Panc1 (cell line): ENCODE measurements at regions not wholly inside any gene's neighbourhood (a gene's known extent, or its start where the extent isn't known, plus 50 kb on each side); places are given as distances from the start of the nearest gene placed in this dataset.

Source experiments
- ATAC-seq: fragments of 200-7000 bp; cut with Tn5 transposase; 2 replicates; pipeline ENCODE4 v1.9.1; 2020; ENCODE audit warnings: mild to moderate bottlenecking, moderate library complexity
- BruUV-seq: library from RNA; stranded (reverse); fragments of 400-500 nt; replicated peaks from 2 replicates; lab custom pipeline; 2021; lab: Mats Ljungman, UMichigan
- CTCF ChIA-PET: fragments of 300-600 bp; sonication (Branson Sonifier 250); formaldehyde crosslinking; loops from one replicate; lab custom pipeline; 2022; ENCODE audit warnings: antibody characterized with exemption; lab: Charles Lee
- POLR2A ChIA-PET: fragments of 300-600 bp; sonication (Branson Sonifier 250); formaldehyde crosslinking; loops from one replicate; lab custom pipeline; 2022; ENCODE audit warnings: antibody characterized with exemption; lab: Charles Lee
- DNase-seq: peaks from one replicate; pipeline ENCODE4 v3.0.0-alpha.2; 2010; ENCODE audit warnings: low read depth, low spot score
- H3K27ac ChIP-seq: 2 replicates; pipeline ENCODE4 v1.5.1; 2011; ENCODE audit warnings: mild to moderate bottlenecking, low read length, inconsistent platforms
- H3K27me3 ChIP-seq: fragments of 200-500 bp; sonication (Bioruptor generic); 2 replicates; pipeline ENCODE4 v1.6.0; 2014; ENCODE audit warnings: low read length, inconsistent platforms; ENCODE audit not compliant: control insufficient read depth, insufficient read depth
- H3K36me3 ChIP-seq: fragments of 200-500 bp; sonication (Bioruptor generic); 2 replicates; pipeline ENCODE4 v1.5.1; 2014; ENCODE audit warnings: inconsistent platforms, mild to moderate bottlenecking, low read length, moderate library complexity; ENCODE audit not compliant: control insufficient read depth, insufficient read depth
- H3K4me1 ChIP-seq: 2 replicates; pipeline ENCODE4 v1.5.1; 2011; ENCODE audit warnings: inconsistent platforms, mild to moderate bottlenecking, low read length, moderate library complexity; ENCODE audit not compliant: control insufficient read depth, insufficient read depth
- H3K4me3 ChIP-seq, 2 experiments: 2 replicates each; pipeline ENCODE4 v1.5.1; 2011 to 2012; ENCODE audit warnings: low read depth in 2 of 2, low read length in 2 of 2, mild to moderate bottlenecking in 2 of 2, inconsistent platforms in 1 of 2, moderate library complexity in 1 of 2
- H3K9me3 ChIP-seq: fragments of 200-500 bp; sonication (Bioruptor generic); 2 replicates; pipeline ENCODE4 v1.5.1; 2014; ENCODE audit warnings: low read depth, mild to moderate bottlenecking, inconsistent platforms, low read length, moderate library complexity; ENCODE audit not compliant: control insufficient read depth, insufficient read depth
- POLR2AphosphoS5 ChIP-seq: IDR thresholded peaks from 2 replicates; pipeline ENCODE4 v1.6.1; 2012; ENCODE audit warnings: mild to moderate bottlenecking, low read depth, low read length, moderate library complexity
- SIN3A ChIP-seq: IDR thresholded peaks from 2 replicates; pipeline ENCODE4 v1.6.1; 2012; ENCODE audit warnings: low read depth, mild to moderate bottlenecking, low read length, moderate library complexity, borderline replicate concordance; ENCODE audit not compliant: insufficient read depth
- TCF7L2 ChIP-seq: IDR thresholded peaks from 2 replicates; pipeline ENCODE4 v1.6.1; 2011; ENCODE audit warnings: mild to moderate bottlenecking, low read depth, low read length, inconsistent platforms
- in situ Hi-C: cut with HindIII; loops from 2 replicates; pipeline ENCODE4 v1.10.0; 2016; ENCODE audit warnings: low sequenced_read_pairs, low pct_unique_long_range_greater_than_20kb
- intact Hi-C: fragments of 100-400 bp; cut with micrococcal nuclease; formaldehyde crosslinking; loops from one replicate; pipeline ENCODE4 v1.10.0; 2022; ENCODE audit not compliant: unreplicated experiment
- TF ChIP-seq, protein P1 (sequence below): fragments of 450-650 bp; IDR thresholded peaks from 2 replicates; pipeline ENCODE4 v1.5.1; 2017; ENCODE audit warnings: mild to moderate bottlenecking
- TF ChIP-seq, protein P2 (sequence below), 2 experiments: IDR thresholded peaks; 2 replicates each; pipeline ENCODE4 v1.6.1; 2011 to 2012; ENCODE audit warnings: low read depth in 2 of 2, control low read depth in 1 of 2, low read length in 1 of 2, mild to moderate bottlenecking in 1 of 2, moderate library complexity in 1 of 2; ENCODE audit not compliant: insufficient read depth in 1 of 2

DNA sequence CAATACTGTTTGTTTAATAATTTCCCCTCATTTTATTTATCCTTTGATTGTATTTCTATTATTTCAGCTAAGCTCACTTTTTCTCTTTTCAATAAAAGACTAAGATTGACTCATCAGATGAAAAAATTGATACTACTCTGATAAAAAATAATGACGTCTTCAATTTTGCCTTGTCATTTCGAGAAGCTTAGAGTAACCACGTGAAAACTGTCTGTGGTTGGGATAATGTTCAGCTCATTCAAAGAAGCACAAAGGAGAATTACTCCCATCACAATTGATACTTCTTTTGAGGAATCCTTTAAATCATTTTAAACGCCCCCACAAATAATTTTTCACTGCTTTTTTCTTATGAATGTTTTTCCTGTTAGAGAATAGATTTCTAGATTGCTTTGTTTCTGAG, 318.7 kb upstream of the SLITRK1 start:
- H3K27ac ChIP-seq, result no peak overlapping the region
- TF ChIP-seq, protein P1, sequence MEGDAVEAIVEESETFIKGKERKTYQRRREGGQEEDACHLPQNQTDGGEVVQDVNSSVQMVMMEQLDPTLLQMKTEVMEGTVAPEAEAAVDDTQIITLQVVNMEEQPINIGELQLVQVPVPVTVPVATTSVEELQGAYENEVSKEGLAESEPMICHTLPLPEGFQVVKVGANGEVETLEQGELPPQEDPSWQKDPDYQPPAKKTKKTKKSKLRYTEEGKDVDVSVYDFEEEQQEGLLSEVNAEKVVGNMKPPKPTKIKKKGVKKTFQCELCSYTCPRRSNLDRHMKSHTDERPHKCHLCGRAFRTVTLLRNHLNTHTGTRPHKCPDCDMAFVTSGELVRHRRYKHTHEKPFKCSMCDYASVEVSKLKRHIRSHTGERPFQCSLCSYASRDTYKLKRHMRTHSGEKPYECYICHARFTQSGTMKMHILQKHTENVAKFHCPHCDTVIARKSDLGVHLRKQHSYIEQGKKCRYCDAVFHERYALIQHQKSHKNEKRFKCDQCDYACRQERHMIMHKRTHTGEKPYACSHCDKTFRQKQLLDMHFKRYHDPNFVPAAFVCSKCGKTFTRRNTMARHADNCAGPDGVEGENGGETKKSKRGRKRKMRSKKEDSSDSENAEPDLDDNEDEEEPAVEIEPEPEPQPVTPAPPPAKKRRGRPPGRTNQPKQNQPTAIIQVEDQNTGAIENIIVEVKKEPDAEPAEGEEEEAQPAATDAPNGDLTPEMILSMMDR, result no peak
- BruUV-seq, result no TSS peak
- H3K4me1 ChIP-seq, result no peaks in the 10 kb centered on the region
- in situ Hi-C loops, result no loop called here
- no peaks in the 10 kb centered on the region for H3K27me3 ChIP-seq
- intact Hi-C loops, result no loop called here
- POLR2A ChIA-PET, result no interaction called here
- no peaks in the 10 kb centered on the region; the same call in 1 of the 2 replicates for H3K36me3 ChIP-seq
- CTCF ChIA-PET, result no interaction called here
- 0 out of 2 replicates have a peak, but pooled peaks cover 2% of the 10 kb centered on the region for H3K9me3 ChIP-seq
- DNase-seq, result no peak
- no peak overlapping the region for H3K4me3 ChIP-seq
- no peak for ATAC-seq

DNA sequence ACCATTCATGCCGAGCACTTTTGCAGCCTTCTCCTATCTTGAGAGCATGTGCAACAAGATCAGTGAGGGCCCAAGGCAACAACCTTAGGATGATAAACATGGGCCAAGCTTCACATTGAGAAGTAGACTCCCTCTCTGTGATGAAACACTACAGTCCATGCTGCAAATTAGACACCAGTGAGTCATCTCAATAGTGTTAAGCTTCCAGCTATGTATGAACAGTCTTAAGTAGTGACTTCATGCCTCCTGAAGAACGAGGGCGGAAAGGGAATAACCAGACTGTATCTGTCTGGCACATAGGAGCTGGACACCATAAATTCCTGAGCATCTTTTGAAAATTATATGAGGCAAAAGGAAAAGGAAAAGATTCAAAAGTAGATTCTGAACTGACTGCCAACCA, 309.9 kb upstream of the SLITRK1 start:
- Histone ChIP-seq H3K27ac (no peak overlapping the region), H3K4me1 (no peaks in the 10 kb centered on the region), H3K9me3 (0 out of 2 replicates have a peak, but pooled peaks cover under 1% of the 10 kb centered on the region), H3K4me3 (no peak overlapping the region), H3K27me3 (no peaks in the 10 kb centered on the region), H3K36me3 (no peaks in the 10 kb centered on the region)
- ATAC-seq (no peak), DNase-seq (no peak)
- ChIA-PET CTCF (no interaction called here), POLR2A (no interaction called here)
- intact Hi-C loops (no loop called here), in situ Hi-C loops (no loop called here)
- BruUV-seq, result no TSS peak
- TF ChIP-seq, protein P2, sequence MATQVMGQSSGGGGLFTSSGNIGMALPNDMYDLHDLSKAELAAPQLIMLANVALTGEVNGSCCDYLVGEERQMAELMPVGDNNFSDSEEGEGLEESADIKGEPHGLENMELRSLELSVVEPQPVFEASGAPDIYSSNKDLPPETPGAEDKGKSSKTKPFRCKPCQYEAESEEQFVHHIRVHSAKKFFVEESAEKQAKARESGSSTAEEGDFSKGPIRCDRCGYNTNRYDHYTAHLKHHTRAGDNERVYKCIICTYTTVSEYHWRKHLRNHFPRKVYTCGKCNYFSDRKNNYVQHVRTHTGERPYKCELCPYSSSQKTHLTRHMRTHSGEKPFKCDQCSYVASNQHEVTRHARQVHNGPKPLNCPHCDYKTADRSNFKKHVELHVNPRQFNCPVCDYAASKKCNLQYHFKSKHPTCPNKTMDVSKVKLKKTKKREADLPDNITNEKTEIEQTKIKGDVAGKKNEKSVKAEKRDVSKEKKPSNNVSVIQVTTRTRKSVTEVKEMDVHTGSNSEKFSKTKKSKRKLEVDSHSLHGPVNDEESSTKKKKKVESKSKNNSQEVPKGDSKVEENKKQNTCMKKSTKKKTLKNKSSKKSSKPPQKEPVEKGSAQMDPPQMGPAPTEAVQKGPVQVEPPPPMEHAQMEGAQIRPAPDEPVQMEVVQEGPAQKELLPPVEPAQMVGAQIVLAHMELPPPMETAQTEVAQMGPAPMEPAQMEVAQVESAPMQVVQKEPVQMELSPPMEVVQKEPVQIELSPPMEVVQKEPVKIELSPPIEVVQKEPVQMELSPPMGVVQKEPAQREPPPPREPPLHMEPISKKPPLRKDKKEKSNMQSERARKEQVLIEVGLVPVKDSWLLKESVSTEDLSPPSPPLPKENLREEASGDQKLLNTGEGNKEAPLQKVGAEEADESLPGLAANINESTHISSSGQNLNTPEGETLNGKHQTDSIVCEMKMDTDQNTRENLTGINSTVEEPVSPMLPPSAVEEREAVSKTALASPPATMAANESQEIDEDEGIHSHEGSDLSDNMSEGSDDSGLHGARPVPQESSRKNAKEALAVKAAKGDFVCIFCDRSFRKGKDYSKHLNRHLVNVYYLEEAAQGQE (IDR thresholded peaks at IDR 0.05; ENCODE audit: insufficient read depth in 1 of 2, low read depth in 2 of 2, low read length in 1 of 2), result no peak
- TF ChIP-seq TCF7L2 (no peak), POLR2AphosphoS5 (no peak), SIN3A (no peak)
- TF ChIP-seq, protein P1, result no peak

DNA sequence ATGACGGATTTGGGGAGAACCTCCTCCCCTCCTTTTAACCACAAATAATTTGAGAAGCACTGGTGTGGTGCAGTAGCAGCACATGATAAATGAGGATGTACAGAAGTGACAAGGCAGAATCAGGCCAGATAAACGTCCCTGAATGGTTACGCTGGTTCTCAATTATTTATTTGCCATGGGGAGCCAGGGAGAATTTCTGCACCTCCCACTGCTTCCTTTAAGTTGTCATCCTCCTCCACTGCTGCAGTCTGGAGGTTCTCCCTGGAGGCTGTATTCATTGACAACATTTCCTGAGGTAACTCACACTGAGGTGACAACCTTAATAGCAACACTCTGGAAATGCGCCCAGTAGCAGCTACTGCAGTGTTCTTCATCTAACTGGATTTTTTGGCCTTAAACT, 308.9 kb upstream of the SLITRK1 start:
- TF ChIP-seq, protein P2 (IDR thresholded peaks at IDR 0.05; ENCODE audit: insufficient read depth in 1 of 2, low read depth in 2 of 2, low read length in 1 of 2), result no peak
- no peak for TF ChIP-seq TCF7L2
- no peak for TF ChIP-seq SIN3A
- no peak for TF ChIP-seq POLR2AphosphoS5
- TF ChIP-seq, protein P1, result no peak
- in situ Hi-C loops (no loop called here), intact Hi-C loops (no loop called here)
- no TSS peak for BruUV-seq
- Histone ChIP-seq H3K27me3 (no peaks in the 10 kb centered on the region), H3K27ac (no peak overlapping the region), H3K9me3 (no peaks in the 10 kb centered on the region), H3K36me3 (no peaks in the 10 kb centered on the region), H3K4me1 (no peaks in the 10 kb centered on the region), H3K4me3 (no peak overlapping the region)
- POLR2A ChIA-PET, result no interaction called here
- CTCF ChIA-PET, result no interaction called here
- ATAC-seq (no peak), DNase-seq (no peak)
